ENCODE measurements at regions not wholly inside any gene's neighbourhood (a gene's known extent, or its start where the extent isn't known, plus 50 kb on each side); places are given as distances from the start of the nearest gene placed in this dataset.

- no peak overlapping the region for H3K4me3 Mint-ChIP-seq (ENCODE audit: low read depth)
- no peak overlapping the region for H3K27ac Mint-ChIP-seq
- TF ChIP-seq CTCF (IDR thresholded peaks at IDR 0.05; ENCODE audit: unreplicated experiment): no peak
- peaks cover 6% of the 10 kb centered on the region for H3K36me3 Mint-ChIP-seq (ENCODE audit: insufficient read depth)
- DNase-seq (ENCODE audit: low spot score, unreplicated experiment): no peak
- no peaks in the 10 kb centered on the region for H3K9me3 Mint-ChIP-seq (ENCODE audit: low read depth)
- no peaks in the 10 kb centered on the region for H3K27me3 Mint-ChIP-seq
- H3K4me1 Mint-ChIP-seq (ENCODE audit: low read depth): peaks cover 5% of the 10 kb centered on the region
Observed at GRCh38 chr3:18112674-18113375, 312.3 kb downstream of the SATB1 start.

GRCh38 chr3:18111796-18112232 is 313.3 kb downstream of the SATB1 start:
- peaks cover 5% of the 10 kb centered on the region for H3K4me1 Mint-ChIP-seq (ENCODE audit: low read depth)
- no peak for TF ChIP-seq CTCF (IDR thresholded peaks at IDR 0.05; ENCODE audit: unreplicated experiment)
- H3K27me3 Mint-ChIP-seq: no peaks in the 10 kb centered on the region
- H3K27ac Mint-ChIP-seq: no peak overlapping the region
- peaks cover 5% of the 10 kb centered on the region for H3K36me3 Mint-ChIP-seq (ENCODE audit: insufficient read depth)
- H3K9me3 Mint-ChIP-seq (ENCODE audit: low read depth): no peaks in the 10 kb centered on the region
- no peak overlapping the region for H3K4me3 Mint-ChIP-seq (ENCODE audit: low read depth)
- DNase-seq (ENCODE audit: low spot score, unreplicated experiment): no peak

- H3K27me3 Mint-ChIP-seq: no peaks in the 10 kb centered on the region
- H3K27ac Mint-ChIP-seq: no peak overlapping the region
- no peaks in the 10 kb centered on the region for H3K9me3 Mint-ChIP-seq (ENCODE audit: low read depth)
- no peaks in the 10 kb centered on the region for H3K4me1 Mint-ChIP-seq (ENCODE audit: low read depth)
- no peak for DNase-seq (ENCODE audit: low spot score, unreplicated experiment)
- no peak for TF ChIP-seq CTCF (IDR thresholded peaks at IDR 0.05; ENCODE audit: unreplicated experiment)
- no peak overlapping the region for H3K4me3 Mint-ChIP-seq (ENCODE audit: low read depth)
- no peaks in the 10 kb centered on the region for H3K36me3 Mint-ChIP-seq (ENCODE audit: insufficient read depth)
Observed at GRCh38 chr3:18103591-18103990, 321.5 kb downstream of the SATB1 start.

GRCh38 chr3:18100121-18100520 is 325.0 kb downstream of the SATB1 start:
- peaks cover 9% of the 10 kb centered on the region for H3K36me3 Mint-ChIP-seq (ENCODE audit: insufficient read depth)
- H3K27ac Mint-ChIP-seq: no peak overlapping the region
- no peaks in the 10 kb centered on the region for H3K27me3 Mint-ChIP-seq
- no peak overlapping the region for H3K4me3 Mint-ChIP-seq (ENCODE audit: low read depth)
- DNase-seq (ENCODE audit: low spot score, unreplicated experiment): no peak
- peaks cover 9% of the 10 kb centered on the region for H3K9me3 Mint-ChIP-seq (ENCODE audit: low read depth)
- no peaks in the 10 kb centered on the region for H3K4me1 Mint-ChIP-seq (ENCODE audit: low read depth)
- TF ChIP-seq CTCF (IDR thresholded peaks at IDR 0.05; ENCODE audit: unreplicated experiment): no peak

- Mint-ChIP-seq H3K4me3 (ENCODE audit: low read depth) (no peak overlapping the region), H3K27me3 (no peaks in the 10 kb centered on the region), H3K36me3 (ENCODE audit: insufficient read depth) (peaks cover 9% of the 10 kb centered on the region), H3K4me1 (ENCODE audit: low read depth) (no peaks in the 10 kb centered on the region), H3K27ac (no peak overlapping the region), H3K9me3 (ENCODE audit: low read depth) (peaks cover 9% of the 10 kb centered on the region)
- no peak for DNase-seq (ENCODE audit: low spot score, unreplicated experiment)
- TF ChIP-seq CTCF (IDR thresholded peaks at IDR 0.05; ENCODE audit: unreplicated experiment): no peak
Observed at GRCh38 chr3:18099611-18100010, 325.5 kb downstream of the SATB1 start.

All from progenitor cell of endocrine pancreas (in vitro differentiated cells).